ENCODE measurements at regions not wholly inside any gene's neighbourhood (a gene's known extent, or its start where the extent isn't known, plus 50 kb on each side); places are given as distances from the start of the nearest gene placed in this dataset.

GRCh38 chr2:196275646-196276352 is 104.4 kb upstream of the STK17B start:
- no peaks in the 10 kb centered on the region for H3K27me3 Mint-ChIP-seq
- peak overlapping the region; percentile 70 for H3K4me3 Mint-ChIP-seq
- H3K36me3 Mint-ChIP-seq: no peaks in the 10 kb centered on the region
- CTCF ChIA-PET: interaction anchor here (0.8 to 3.1 kb wide), 38 partner anchors 9 to 208 kb away, joined by 3 to 39 read pairs (median 6); partner anchors contain the start of gene DNAH7
- peaks cover 44% of the 10 kb centered on the region for H3K4me1 Mint-ChIP-seq
- peak overlapping the region; percentile 79 for H3K27ac Mint-ChIP-seq
- H3K9me3 Mint-ChIP-seq: no peaks in the 10 kb centered on the region
- no peak for DNase-seq

- no peak for DNase-seq
- Mint-ChIP-seq H3K36me3 (no peaks in the 10 kb centered on the region), H3K4me3 (peak overlapping the region; percentile 70), H3K27ac (peak overlapping the region; percentile 79), H3K27me3 (no peaks in the 10 kb centered on the region), H3K4me1 (peaks cover 44% of the 10 kb centered on the region), H3K9me3 (no peaks in the 10 kb centered on the region)
- CTCF ChIA-PET: interaction anchor here (0.6 to 3.1 kb wide), 41 partner anchors 10 to 209 kb away, joined by 3 to 39 read pairs (median 6); partner anchors contain the start of gene DNAH7
These were observed 105.0 kb upstream of the STK17B start for GRCh38 chr2:196276421-196276820.

- CTCF ChIA-PET: interaction anchor here (0.6 to 3.1 kb wide), 33 partner anchors 9 to 209 kb away, joined by 3 to 39 read pairs (median 6); partner anchors contain the start of gene DNAH7
- Mint-ChIP-seq H3K9me3 (no peaks in the 10 kb centered on the region), H3K4me1 (peaks cover 44% of the 10 kb centered on the region), H3K4me3 (no peak overlapping the region), H3K36me3 (no peaks in the 10 kb centered on the region), H3K27me3 (no peaks in the 10 kb centered on the region), H3K27ac (peak overlapping the region; percentile 8)
- peak; percentile 53 for DNase-seq
These were observed 105.6 kb upstream of the STK17B start for GRCh38 chr2:196277002-196277401.

- H3K4me3 Mint-ChIP-seq: no peak overlapping the region
- peak; percentile 27 for DNase-seq
- no peaks in the 10 kb centered on the region for H3K36me3 Mint-ChIP-seq
- H3K4me1 Mint-ChIP-seq: peaks cover 44% of the 10 kb centered on the region
- H3K27me3 Mint-ChIP-seq: no peaks in the 10 kb centered on the region
- CTCF ChIA-PET: interaction anchor here (0.8 to 3.6 kb wide), 9 partner anchors 10 to 200 kb away, joined by 4 to 19 read pairs (median 5); no protein-coding TSS in a partner anchor
- no peaks in the 10 kb centered on the region for H3K9me3 Mint-ChIP-seq
- no peak overlapping the region for H3K27ac Mint-ChIP-seq
These were observed 107.1 kb upstream of the STK17B start for GRCh38 chr2:196278491-196278911.

- peaks cover 35% of the 10 kb centered on the region for H3K4me1 Mint-ChIP-seq
- H3K27me3 Mint-ChIP-seq: no peaks in the 10 kb centered on the region
- H3K27ac Mint-ChIP-seq: no peak overlapping the region
- CTCF ChIA-PET: interaction anchor here (0.8 to 3.6 kb wide), 8 partner anchors 11 to 201 kb away, joined by 3 to 19 read pairs (median 4); no protein-coding TSS in a partner anchor
- peaks cover 1% of the 10 kb centered on the region for H3K36me3 Mint-ChIP-seq
- H3K9me3 Mint-ChIP-seq: no peaks in the 10 kb centered on the region
- no peak for DNase-seq
- H3K4me3 Mint-ChIP-seq: no peak overlapping the region
These were observed 108.2 kb upstream of the STK17B start for GRCh38 chr2:196279541-196279940.

- no peak overlapping the region for H3K4me3 Mint-ChIP-seq
- H3K27me3 Mint-ChIP-seq: no peaks in the 10 kb centered on the region
- peaks cover 34% of the 10 kb centered on the region for H3K4me1 Mint-ChIP-seq
- no peak overlapping the region for H3K27ac Mint-ChIP-seq
- peaks cover 5% of the 10 kb centered on the region for H3K36me3 Mint-ChIP-seq
- CTCF ChIA-PET: no interaction called here
- no peaks in the 10 kb centered on the region for H3K9me3 Mint-ChIP-seq
- DNase-seq: no peak
These were observed 112.9 kb upstream of the STK17B start for GRCh38 chr2:196284144-196284844.

GRCh38 chr2:196284866-196285557 is 113.6 kb upstream of the STK17B start:
- H3K4me1 Mint-ChIP-seq: peaks cover 36% of the 10 kb centered on the region
- H3K27me3 Mint-ChIP-seq: no peaks in the 10 kb centered on the region
- H3K9me3 Mint-ChIP-seq: no peaks in the 10 kb centered on the region
- peaks cover 5% of the 10 kb centered on the region for H3K36me3 Mint-ChIP-seq
- H3K4me3 Mint-ChIP-seq: no peak overlapping the region
- H3K27ac Mint-ChIP-seq: no peak overlapping the region
- CTCF ChIA-PET: interaction anchor here (1.0 to 2.2 kb wide), 2 partner anchors 8 to 119 kb away, joined by 4 to 6 read pairs; no protein-coding TSS in a partner anchor
- no peak for DNase-seq

- Mint-ChIP-seq H3K27me3 (no peaks in the 10 kb centered on the region), H3K4me3 (no peak overlapping the region), H3K4me1 (peaks cover 50% of the 10 kb centered on the region), H3K9me3 (no peaks in the 10 kb centered on the region), H3K27ac (no peak overlapping the region), H3K36me3 (peaks cover 5% of the 10 kb centered on the region)
- CTCF ChIA-PET: interaction anchor here (2.2 kb wide), 1 partner anchor 10 kb away, joined by 6 read pairs; no protein-coding TSS in a partner anchor
- DNase-seq: no peak
These were observed 115.4 kb upstream of the STK17B start for GRCh38 chr2:196286821-196287220.

GRCh38 chr2:196287523-196287922 is 116.1 kb upstream of the STK17B start:
- Mint-ChIP-seq H3K36me3 (peaks cover 5% of the 10 kb centered on the region), H3K4me1 (peaks cover 57% of the 10 kb centered on the region), H3K27me3 (no peaks in the 10 kb centered on the region), H3K4me3 (no peak overlapping the region), H3K9me3 (no peaks in the 10 kb centered on the region), H3K27ac (peak overlapping the region; percentile 3)
- DNase-seq: no peak
- CTCF ChIA-PET: no interaction called here

- peaks cover 58% of the 10 kb centered on the region for H3K4me1 Mint-ChIP-seq
- DNase-seq: no peak
- H3K27ac Mint-ChIP-seq: peak overlapping the region; percentile 16
- no peak overlapping the region for H3K4me3 Mint-ChIP-seq
- no peaks in the 10 kb centered on the region for H3K27me3 Mint-ChIP-seq
- peaks cover 5% of the 10 kb centered on the region for H3K36me3 Mint-ChIP-seq
- H3K9me3 Mint-ChIP-seq: no peaks in the 10 kb centered on the region
- CTCF ChIA-PET: no interaction called here
These were observed 116.7 kb upstream of the STK17B start for GRCh38 chr2:196288006-196288538.

- Mint-ChIP-seq H3K27me3 (no peaks in the 10 kb centered on the region), H3K9me3 (no peaks in the 10 kb centered on the region), H3K36me3 (peaks cover 3% of the 10 kb centered on the region), H3K4me3 (no peak overlapping the region), H3K4me1 (peaks cover 58% of the 10 kb centered on the region), H3K27ac (no peak overlapping the region)
- CTCF ChIA-PET: interaction anchor here (1.3 kb wide), 1 partner anchor 9 kb away, joined by 5 read pairs; no protein-coding TSS in a partner anchor
- no peak for DNase-seq
These were observed 117.6 kb upstream of the STK17B start for GRCh38 chr2:196289000-196289399.

- no peak for DNase-seq
- no peaks in the 10 kb centered on the region for H3K9me3 Mint-ChIP-seq
- H3K27ac Mint-ChIP-seq: no peak overlapping the region
- peaks cover 3% of the 10 kb centered on the region for H3K36me3 Mint-ChIP-seq
- no peaks in the 10 kb centered on the region for H3K27me3 Mint-ChIP-seq
- no peak overlapping the region for H3K4me3 Mint-ChIP-seq
- CTCF ChIA-PET: interaction anchor here (0.7 to 1.6 kb wide), 6 partner anchors 8 to 212 kb away, joined by 3 to 5 read pairs (median 4); no protein-coding TSS in a partner anchor
- peaks cover 59% of the 10 kb centered on the region for H3K4me1 Mint-ChIP-seq
These were observed 118.8 kb upstream of the STK17B start for GRCh38 chr2:196290136-196290535.

GRCh38 chr2:196290569-196290968 is 119.2 kb upstream of the STK17B start:
- H3K9me3 Mint-ChIP-seq: no peaks in the 10 kb centered on the region
- CTCF ChIA-PET: interaction anchor here (0.7 to 1.6 kb wide), 7 partner anchors 7 to 212 kb away, joined by 3 to 5 read pairs (median 4); no protein-coding TSS in a partner anchor
- no peak for DNase-seq
- H3K36me3 Mint-ChIP-seq: peaks cover 3% of the 10 kb centered on the region
- no peak overlapping the region for H3K4me3 Mint-ChIP-seq
- no peaks in the 10 kb centered on the region for H3K27me3 Mint-ChIP-seq
- H3K4me1 Mint-ChIP-seq: peaks cover 55% of the 10 kb centered on the region
- no peak overlapping the region for H3K27ac Mint-ChIP-seq
